DOHH2 (cell line): ENCODE measurements at regions not wholly inside any gene's neighbourhood (a gene's known extent, or its start where the extent isn't known, plus 50 kb on each side); places are given as distances from the start of the nearest gene placed in this dataset.

Experiments
- H3F3A ChIP-seq: fragments of 200-600 bp; sonication (generic), shearing (Covaris generic); 2 replicates; pipeline ENCODE4 v1.6.0; 2016; ENCODE audit warnings: antibody characterized with exemption, mild to moderate bottlenecking; ENCODE audit not compliant: control insufficient read depth, insufficient read depth
- H3K27ac ChIP-seq: fragments of 200-600 bp; sonication (generic); 2 replicates; pipeline ENCODE4 v1.5.1; 2014; ENCODE audit warnings: low read depth, mild to moderate bottlenecking, low read length, moderate library complexity
- H3K27me3 ChIP-seq: fragments of 200-600 bp; sonication (generic); 2 replicates; pipeline ENCODE4 v1.6.1; 2014; ENCODE audit warnings: mild to moderate bottlenecking, low read length, mixed read lengths; ENCODE audit not compliant: control insufficient read depth
- H3K36me3 ChIP-seq: fragments of 200-600 bp; sonication (generic); 2 replicates; pipeline ENCODE4 v1.6.1; 2014; ENCODE audit warnings: mild to moderate bottlenecking, low read length, moderate library complexity, mixed read lengths; ENCODE audit not compliant: control insufficient read depth
- H3K4me1 ChIP-seq: fragments of 200-600 bp; sonication (generic); 2 replicates; pipeline ENCODE4 v1.6.1; 2014; ENCODE audit warnings: mild to moderate bottlenecking, low read length, mixed read lengths; ENCODE audit not compliant: control insufficient read depth
- H3K4me2 ChIP-seq: fragments of 200-600 bp; sonication (generic); 2 replicates; pipeline ENCODE4 v1.6.0; 2014; ENCODE audit warnings: mild to moderate bottlenecking, low read length, moderate library complexity
- H3K4me3 ChIP-seq: fragments of 200-600 bp; sonication (generic); 2 replicates; pipeline ENCODE4 v1.5.1; 2014; ENCODE audit warnings: mild to moderate bottlenecking, low read length, mixed read lengths
- H3K79me2 ChIP-seq: fragments of 200-600 bp; sonication (generic); 2 replicates; pipeline ENCODE4 v1.6.1; 2014; ENCODE audit warnings: mild to moderate bottlenecking, low read length, mixed read lengths; ENCODE audit not compliant: control insufficient read depth
- H3K9me2 ChIP-seq: fragments of 200-600 bp; sonication (generic); replicated peaks from 2 replicates; pipeline ENCODE4 v1.6.1; 2014; ENCODE audit warnings: mild to moderate bottlenecking, low read length, mixed read lengths; ENCODE audit not compliant: control insufficient read depth
- H3K9me3 ChIP-seq: fragments of 200-600 bp; sonication (generic); 2 replicates; pipeline ENCODE4 v1.6.1; 2014; ENCODE audit warnings: antibody characterized with exemption, low read length, mixed read lengths; ENCODE audit not compliant: control insufficient read depth, insufficient read depth
- H4K20me1 ChIP-seq: fragments of 200-600 bp; sonication (generic); 2 replicates; pipeline ENCODE4 v1.6.0; 2014; ENCODE audit warnings: low read depth, mild to moderate bottlenecking, antibody characterized with exemption, low read length, moderate library complexity; ENCODE audit not compliant: control insufficient read depth, insufficient read depth
- CTCF ChIP-seq: fragments of 200-600 bp; sonication (generic); IDR thresholded peaks from one replicate; pipeline ENCODE4 v1.5.1; 2014; ENCODE audit warnings: antibody characterized with exemption, mild to moderate bottlenecking, low read depth, low read length; ENCODE audit not compliant: poor library complexity, severe bottlenecking
- EZH2phosphoT487 ChIP-seq: fragments of 200-600 bp; sonication (generic); IDR thresholded peaks from 2 replicates; pipeline ENCODE4 v1.6.1; 2017; ENCODE audit warnings: borderline replicate concordance, mild to moderate bottlenecking, antibody characterized with exemption, low read length, moderate library complexity, mixed read lengths

GRCh38 chr6:130577178-130577919, 211.5 kb downstream of the TMEM200A start:
- no peaks in the 10 kb centered on the region for H3K36me3 ChIP-seq
- no peaks in the 10 kb centered on the region for H3K9me3 ChIP-seq
- no peaks in the 10 kb centered on the region for H4K20me1 ChIP-seq
- H3K27ac ChIP-seq = no peak overlapping the region
- no peaks in the 10 kb centered on the region for H3K4me1 ChIP-seq
- H3K4me2 ChIP-seq = no peak overlapping the region
- no peaks in the 10 kb centered on the region for H3F3A ChIP-seq
- H3K4me3 ChIP-seq = no peak overlapping the region
- no peaks in the 10 kb centered on the region for H3K27me3 ChIP-seq
- H3K79me2 ChIP-seq = no peaks in the 10 kb centered on the region
- TF ChIP-seq CTCF = no peak
- no peak for TF ChIP-seq EZH2phosphoT487
- H3K9me2 ChIP-seq = no peaks in the 10 kb centered on the region

GRCh38 chr6:130578713-130579112, 212.9 kb downstream of the TMEM200A start:
- no peaks in the 10 kb centered on the region for H3K36me3 ChIP-seq

GRCh38 chr6:130583268-130583667, 217.5 kb downstream of the TMEM200A start:
- H3K9me3 ChIP-seq = no peaks in the 10 kb centered on the region
- TF ChIP-seq CTCF = no peak
- TF ChIP-seq EZH2phosphoT487 = no peak
- H3K4me1 ChIP-seq = no peaks in the 10 kb centered on the region
- no peaks in the 10 kb centered on the region for H3K9me2 ChIP-seq
- H4K20me1 ChIP-seq = no peaks in the 10 kb centered on the region
- H3K4me2 ChIP-seq = no peak overlapping the region
- H3K4me3 ChIP-seq = no peak overlapping the region
- no peaks in the 10 kb centered on the region for H3K79me2 ChIP-seq
- no peaks in the 10 kb centered on the region for H3F3A ChIP-seq
- no peak overlapping the region for H3K27ac ChIP-seq
- no peaks in the 10 kb centered on the region; the same call in 1 of the 2 replicates for H3K27me3 ChIP-seq
- H3K36me3 ChIP-seq = no peaks in the 10 kb centered on the region

More at GRCh38 chr6:130578713-130579112, 212.9 kb downstream of the TMEM200A start:
- Histone ChIP-seq H3K9me3 (no peaks in the 10 kb centered on the region), H3K4me3 (no peak overlapping the region), H3K4me1 (no peaks in the 10 kb centered on the region), H3K4me2 (no peak overlapping the region), H3K27me3 (no peaks in the 10 kb centered on the region), H4K20me1 (no peaks in the 10 kb centered on the region), H3K27ac (no peak overlapping the region), H3K9me2 (no peaks in the 10 kb centered on the region), H3K79me2 (no peaks in the 10 kb centered on the region), H3F3A (no peaks in the 10 kb centered on the region)
- TF ChIP-seq CTCF (no peak), EZH2phosphoT487 (no peak)
